ENCODE measurements at regions not wholly inside any gene's neighbourhood (a gene's known extent, or its start where the extent isn't known, plus 50 kb on each side); places are given as distances from the start of the nearest gene placed in this dataset.

- TF ChIP-seq ZFP30 (CRISPR knock-in tag; IDR thresholded peaks at IDR 0.05) (no peak), ARNTL (CRISPR knock-in tag; IDR thresholded peaks at IDR 0.05; ENCODE audit: borderline replicate concordance, low read depth) (no peak), POU6F1 (CRISPR knock-in tag; IDR thresholded peaks at IDR 0.05; ENCODE audit: borderline replicate concordance, low read depth) (no peak), ESRRG (CRISPR knock-in tag; IDR thresholded peaks at IDR 0.05) (no peak), PATZ1 (CRISPR knock-in tag; IDR thresholded peaks at IDR 0.05; ENCODE audit: borderline replicate concordance) (no peak), ZNF8 (CRISPR knock-in tag; IDR thresholded peaks at IDR 0.05) (no peak)
Measured at GRCh38 chr5:62046191-62046590, 259.8 kb upstream of the KIF2A start.
